ENCODE measurements at regions not wholly inside any gene's neighbourhood (a gene's known extent, or its start where the extent isn't known, plus 50 kb on each side); places are given as distances from the start of the nearest gene placed in this dataset.
"Not testable (repeated sequence)": the region's sequence is repeated elsewhere in the genome, so short reads cannot be mapped to it uniquely, and the experiment has no call there.

DNA sequence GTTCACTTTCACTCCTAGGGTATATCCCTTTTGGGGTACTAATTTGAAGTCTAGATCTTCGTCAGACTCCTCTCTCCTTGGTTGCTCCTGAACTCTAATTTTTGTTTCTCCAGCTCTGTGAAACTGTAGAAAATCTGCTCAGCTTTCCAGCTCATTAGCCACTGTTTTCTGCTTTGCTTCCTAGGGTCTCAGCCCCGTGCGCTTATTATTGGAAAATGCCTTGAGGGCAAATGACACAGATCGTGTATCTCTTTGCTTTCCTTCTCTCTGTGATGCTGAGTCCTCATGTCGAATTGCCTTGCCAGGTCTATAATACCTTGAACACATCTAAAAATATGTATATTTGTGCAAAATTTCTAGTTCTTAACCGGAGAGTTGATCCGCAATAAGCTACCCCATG lies 731.1 kb downstream of the EDEM1 start:
- no peak overlapping the region for H3K4me3 ChIP-seq (ENCODE audit: low read length)
- H4K20me1 ChIP-seq (ENCODE audit: insufficient read depth): no peaks in the 10 kb centered on the region
- H3K27me3 ChIP-seq (ENCODE audit: insufficient read depth, low read depth, low read length): no peaks in the 10 kb centered on the region
- H3K27ac ChIP-seq (ENCODE audit: low read length): no peak overlapping the region
- no peak overlapping the region for H3K9ac ChIP-seq (ENCODE audit: low read length)
- H2AFZ ChIP-seq (ENCODE audit: low read depth, low read length): no peak overlapping the region
- H3K36me3 ChIP-seq (ENCODE audit: insufficient read depth, low read length): no peaks in the 10 kb centered on the region
- no peaks in the 10 kb centered on the region for H3K9me2 ChIP-seq (ENCODE audit: insufficient read depth, low read length)
- H3K4me2 ChIP-seq (ENCODE audit: low read length): no peak overlapping the region
- no peaks in the 10 kb centered on the region for H3K9me3 ChIP-seq (ENCODE audit: low read length)
- no peaks in the 10 kb centered on the region for H3K79me2 ChIP-seq (replicated peaks; ENCODE audit: insufficient read depth, low read length)
- TF ChIP-seq RAD21 (conservative IDR thresholded peaks at IDR 0.05) (no peak), POLR2AphosphoS5 (IDR thresholded peaks at IDR 0.05) (no peak), TAF1 (IDR thresholded peaks at IDR 0.05; ENCODE audit: low read depth) (no peak), MXI1 (conservative IDR thresholded peaks at IDR 0.05; ENCODE audit: poor library complexity, severe bottlenecking) (no peak), EP300 (conservative IDR thresholded peaks at IDR 0.05; ENCODE audit: poor library complexity, severe bottlenecking) (no peak)
- no peaks in the 10 kb centered on the region for H3F3A ChIP-seq (ENCODE audit: insufficient read depth, low read length, poor library complexity, severe bottlenecking)

DNA sequence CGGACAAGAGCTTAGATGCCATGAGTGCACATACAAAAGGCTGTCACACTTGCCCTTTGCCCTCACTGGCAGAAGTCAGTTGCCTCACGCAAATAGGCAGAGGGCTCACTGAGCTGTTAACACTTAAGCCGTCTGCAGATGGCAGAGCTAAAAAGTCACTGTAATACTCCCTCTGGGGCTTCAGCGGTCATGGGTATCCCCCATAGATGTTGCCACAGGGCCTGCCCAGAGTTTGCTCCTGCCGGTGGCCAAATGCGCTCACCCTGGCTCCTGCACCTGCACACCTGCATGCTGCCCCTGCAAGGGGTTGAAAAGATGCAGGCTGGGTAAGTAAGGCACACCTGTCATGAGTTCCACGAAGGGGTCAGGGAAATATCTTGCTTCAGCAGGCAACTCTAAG lies 741.5 kb downstream of the EDEM1 start:
- Histone ChIP-seq H3F3A (ENCODE audit: insufficient read depth, low read length, poor library complexity, severe bottlenecking) (no peaks in the 10 kb centered on the region), H3K79me2 (replicated peaks; ENCODE audit: insufficient read depth, low read length) (no peaks in the 10 kb centered on the region), H3K9ac (ENCODE audit: low read length) (no peak overlapping the region), H3K27me3 (ENCODE audit: insufficient read depth, low read depth, low read length) (no peaks in the 10 kb centered on the region), H3K4me3 (ENCODE audit: low read length) (no peak overlapping the region), H3K9me2 (ENCODE audit: insufficient read depth, low read length) (no peaks in the 10 kb centered on the region), H4K20me1 (ENCODE audit: insufficient read depth) (no peaks in the 10 kb centered on the region), H3K36me3 (ENCODE audit: insufficient read depth, low read length) (no peaks in the 10 kb centered on the region), H3K4me2 (ENCODE audit: low read length) (no peak overlapping the region), H3K27ac (ENCODE audit: low read length) (no peak overlapping the region), H3K9me3 (ENCODE audit: low read length) (no peaks in the 10 kb centered on the region), H2AFZ (ENCODE audit: low read depth, low read length) (no peak overlapping the region)
- TF ChIP-seq EZH2 (IDR thresholded peaks at IDR 0.05; ENCODE audit: borderline replicate concordance, insufficient read depth, low read length, poor library complexity, severe bottlenecking) (no peak), SMC3 (conservative IDR thresholded peaks at IDR 0.05; ENCODE audit: poor library complexity) (no peak)

DNA sequence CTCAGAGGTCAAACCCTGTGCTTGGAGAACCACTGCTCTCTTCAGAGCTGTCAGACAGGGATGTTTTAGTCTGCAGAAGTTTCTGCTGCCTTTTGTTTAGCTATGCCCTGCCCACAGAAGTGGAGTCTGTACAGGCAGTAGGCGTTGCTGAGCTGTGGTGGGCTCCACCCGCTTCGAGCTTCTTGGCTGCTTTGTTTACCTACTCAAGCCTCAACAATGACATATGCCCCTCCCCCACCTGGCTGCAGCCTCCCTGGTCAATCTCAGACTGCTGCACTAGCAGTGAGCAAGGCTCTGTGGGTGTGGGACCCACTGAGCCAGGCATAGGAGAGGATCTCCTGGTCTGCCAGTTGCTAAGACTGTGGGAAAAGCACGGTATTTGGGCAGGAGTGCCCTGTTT lies 756.6 kb downstream of the EDEM1 start:
- not testable (repeated sequence) for H3K9me2 ChIP-seq (ENCODE audit: insufficient read depth, low read length); H4K20me1 ChIP-seq (ENCODE audit: insufficient read depth); H3K27me3 ChIP-seq (ENCODE audit: insufficient read depth, low read depth, low read length); H3K27ac ChIP-seq (ENCODE audit: low read length); H3K36me3 ChIP-seq (ENCODE audit: insufficient read depth, low read length); H3K79me2 ChIP-seq (replicated peaks; ENCODE audit: insufficient read depth, low read length); H3K4me2 ChIP-seq (ENCODE audit: low read length); H3K9ac ChIP-seq (ENCODE audit: low read length); H2AFZ ChIP-seq (ENCODE audit: low read depth, low read length); H3K9me3 ChIP-seq (ENCODE audit: low read length); H3K4me3 ChIP-seq (ENCODE audit: low read length); H3F3A ChIP-seq (ENCODE audit: insufficient read depth, low read length, poor library complexity, severe bottlenecking)

DNA sequence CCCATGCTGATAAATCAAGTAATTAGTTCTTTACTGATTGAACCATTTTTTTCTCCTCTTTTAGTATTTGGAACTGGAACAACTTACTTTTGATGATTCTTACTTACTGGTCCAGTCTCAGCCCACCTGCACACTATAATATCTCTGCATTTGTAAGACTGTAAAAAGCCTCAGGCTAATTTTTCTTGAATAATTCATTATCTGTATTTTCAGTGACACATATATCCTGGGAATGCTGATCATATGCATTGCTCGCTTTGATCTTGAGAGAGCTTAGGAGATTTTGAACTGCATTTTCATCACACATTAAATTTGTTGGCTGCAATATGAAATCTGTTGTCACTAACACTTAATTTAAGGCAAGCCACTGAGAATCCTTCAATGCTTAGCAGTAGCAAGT lies 760.6 kb downstream of the EDEM1 start:
- H3K9ac ChIP-seq (ENCODE audit: low read length): no peak overlapping the region
- no peaks in the 10 kb centered on the region for H3K36me3 ChIP-seq (ENCODE audit: insufficient read depth, low read length)

More for the DNA sequence above, 760.6 kb downstream of the EDEM1 start:
- Histone ChIP-seq H3K27ac (ENCODE audit: low read length) (no peak overlapping the region), H4K20me1 (ENCODE audit: insufficient read depth) (no peaks in the 10 kb centered on the region), H3K79me2 (replicated peaks; ENCODE audit: insufficient read depth, low read length) (no peaks in the 10 kb centered on the region), H3K4me3 (ENCODE audit: low read length) (no peak overlapping the region), H3K4me2 (ENCODE audit: low read length) (no peak overlapping the region), H2AFZ (ENCODE audit: low read depth, low read length) (no peak overlapping the region), H3F3A (ENCODE audit: insufficient read depth, low read length, poor library complexity, severe bottlenecking) (no peaks in the 10 kb centered on the region), H3K27me3 (ENCODE audit: insufficient read depth, low read depth, low read length) (no peaks in the 10 kb centered on the region), H3K9me3 (ENCODE audit: low read length) (no peaks in the 10 kb centered on the region), H3K9me2 (ENCODE audit: insufficient read depth, low read length) (no peaks in the 10 kb centered on the region)
- TF ChIP-seq TAF1 (IDR thresholded peaks at IDR 0.05; ENCODE audit: low read depth): no peak
- no peak for TF ChIP-seq MXI1 (conservative IDR thresholded peaks at IDR 0.05; ENCODE audit: poor library complexity, severe bottlenecking)
- no peak for TF ChIP-seq RAD21 (conservative IDR thresholded peaks at IDR 0.05)
- no peak for TF ChIP-seq EZH2 (IDR thresholded peaks at IDR 0.05; ENCODE audit: borderline replicate concordance, insufficient read depth, low read length, poor library complexity, severe bottlenecking)
